ENCODE measurements at regions not wholly inside any gene's neighbourhood (a gene's known extent, or its start where the extent isn't known, plus 50 kb on each side); places are given as distances from the start of the nearest gene placed in this dataset.

GRCh38 chr16:59740858-59741257 is 1006.7 kb upstream of the GOT2 start:
- ChIA-PET POLR2A (ENCODE audit: partially characterized antibody) (no interaction called here), CTCF (ENCODE audit: partially characterized antibody) (no interaction called here)
- Histone ChIP-seq H3K36me3 (ENCODE audit: insufficient read depth, low read length) (no peaks in the 10 kb centered on the region), H3K27ac (ENCODE audit: low read depth, low read length) (no peak overlapping the region), H3K9me3 (ENCODE audit: control insufficient read depth in 1 of 2, low read length in 2 of 2) (no peaks in the 10 kb centered on the region), H3K4me1 (ENCODE audit: insufficient read depth, low read length) (no peaks in the 10 kb centered on the region), H3K4me3 (ENCODE audit: low read length in 2 of 2) (no peak overlapping the region), H3K27me3 (ENCODE audit: insufficient read depth, low read length) (no peaks in the 10 kb centered on the region)
- no peak for DNase-seq
- intact Hi-C loops (cut with micrococcal nuclease) = no loop called here
- Mint-ChIP-seq H3K4me1 (no peaks in the 10 kb centered on the region), H3K36me3 (no peaks in the 10 kb centered on the region), H3K4me3 (no peak overlapping the region), H3K27me3 (no peaks in the 10 kb centered on the region), H3K9me3 (peaks cover 2 to 40% (median 16%) of the 10 kb centered on the region in 8 donors), H3K27ac (no peak overlapping the region)

GRCh38 chr16:59737274-59737673 is 1003.2 kb upstream of the GOT2 start:
- H3K36me3 ChIP-seq (ENCODE audit: insufficient read depth, low read length) = no peaks in the 10 kb centered on the region
- H3K9me3 ChIP-seq (ENCODE audit: control insufficient read depth in 1 of 2, low read length in 2 of 2) = no peaks in the 10 kb centered on the region
- H3K27me3 Mint-ChIP-seq = no peaks in the 10 kb centered on the region
- H3K4me1 Mint-ChIP-seq = no peaks in the 10 kb centered on the region
- H3K4me3 Mint-ChIP-seq = no peak overlapping the region
- H3K27me3 ChIP-seq (ENCODE audit: insufficient read depth, low read length) = no peaks in the 10 kb centered on the region
- no peak overlapping the region for H3K27ac ChIP-seq (ENCODE audit: low read depth, low read length)
- H3K4me3 ChIP-seq (ENCODE audit: low read length in 2 of 2) = no peak overlapping the region
- no peak for DNase-seq
- H3K27ac Mint-ChIP-seq = no peak overlapping the region
- no peaks in the 10 kb centered on the region for H3K4me1 ChIP-seq (ENCODE audit: insufficient read depth, low read length)
- CTCF ChIA-PET (ENCODE audit: partially characterized antibody) = no interaction called here
- intact Hi-C loops (cut with micrococcal nuclease) = no loop called here
- POLR2A ChIA-PET (ENCODE audit: partially characterized antibody) = no interaction called here
- H3K36me3 Mint-ChIP-seq = no peaks in the 10 kb centered on the region
- peaks cover 2 to 26% (median 19%) of the 10 kb centered on the region in 8 donors for H3K9me3 Mint-ChIP-seq

- CTCF ChIA-PET (ENCODE audit: partially characterized antibody) = no interaction called here
- H3K27ac ChIP-seq (ENCODE audit: low read depth, low read length) = no peak overlapping the region
- intact Hi-C loops (cut with micrococcal nuclease) = no loop called here
- no peaks in the 10 kb centered on the region for H3K4me1 ChIP-seq (ENCODE audit: insufficient read depth, low read length)
- Mint-ChIP-seq H3K4me3 (no peak overlapping the region), H3K36me3 (no peaks in the 10 kb centered on the region), H3K4me1 (no peaks in the 10 kb centered on the region), H3K27me3 (no peaks in the 10 kb centered on the region), H3K27ac (no peak overlapping the region), H3K9me3 (peaks cover 4 to 35% (median 26%) of the 10 kb centered on the region in 8 donors)
- no peaks in the 10 kb centered on the region for H3K27me3 ChIP-seq (ENCODE audit: insufficient read depth, low read length)
- no peak overlapping the region for H3K4me3 ChIP-seq (ENCODE audit: low read length in 2 of 2)
- POLR2A ChIA-PET (ENCODE audit: partially characterized antibody) = no interaction called here
- DNase-seq = no peak
- H3K36me3 ChIP-seq (ENCODE audit: insufficient read depth, low read length) = no peaks in the 10 kb centered on the region
- no peaks in the 10 kb centered on the region for H3K9me3 ChIP-seq (ENCODE audit: control insufficient read depth in 1 of 2, low read length in 2 of 2)
These were observed 999.2 kb upstream of the GOT2 start for GRCh38 chr16:59733321-59733720.

GRCh38 chr16:59729613-59730012 is 995.5 kb upstream of the GOT2 start:
- Histone ChIP-seq H3K27me3 (ENCODE audit: insufficient read depth, low read length) (no peaks in the 10 kb centered on the region), H3K27ac (ENCODE audit: low read depth, low read length) (no peak overlapping the region), H3K4me3 (ENCODE audit: low read length in 2 of 2) (no peak overlapping the region), H3K36me3 (ENCODE audit: insufficient read depth, low read length) (no peaks in the 10 kb centered on the region), H3K9me3 (ENCODE audit: control insufficient read depth in 1 of 2, low read length in 2 of 2) (peaks cover 0 to 4% of the 10 kb centered on the region in 2 donors), H3K4me1 (ENCODE audit: insufficient read depth, low read length) (no peaks in the 10 kb centered on the region)
- no peak for DNase-seq
- ChIA-PET POLR2A (ENCODE audit: partially characterized antibody) (no interaction called here), CTCF (ENCODE audit: partially characterized antibody) (no interaction called here)
- Mint-ChIP-seq H3K4me1 (no peaks in the 10 kb centered on the region), H3K36me3 (no peaks in the 10 kb centered on the region), H3K27me3 (no peaks in the 10 kb centered on the region), H3K9me3 (peaks cover 6 to 38% (median 23%) of the 10 kb centered on the region in 8 donors), H3K4me3 (no peak overlapping the region), H3K27ac (no peak overlapping the region)
- intact Hi-C loops (cut with micrococcal nuclease) = no loop called here

GRCh38 chr16:59719121-59719520 is 985.0 kb upstream of the GOT2 start:
- H3K36me3 Mint-ChIP-seq = no peaks in the 10 kb centered on the region
- H3K27me3 ChIP-seq (ENCODE audit: insufficient read depth, low read length) = no peaks in the 10 kb centered on the region
- no peak overlapping the region for H3K4me3 ChIP-seq (ENCODE audit: low read length in 2 of 2)
- H3K27ac ChIP-seq (ENCODE audit: low read depth, low read length) = no peak overlapping the region
- no peak for DNase-seq
- intact Hi-C loops (cut with micrococcal nuclease) = no loop called here
- H3K36me3 ChIP-seq (ENCODE audit: insufficient read depth, low read length) = no peaks in the 10 kb centered on the region
- H3K4me1 ChIP-seq (ENCODE audit: insufficient read depth, low read length) = no peaks in the 10 kb centered on the region
- peaks cover 0 to 16% (median 4%) of the 10 kb centered on the region in 8 donors for H3K9me3 Mint-ChIP-seq
- no peaks in the 10 kb centered on the region for H3K4me1 Mint-ChIP-seq
- H3K9me3 ChIP-seq (ENCODE audit: control insufficient read depth in 1 of 2, low read length in 2 of 2) = no peaks in the 10 kb centered on the region
- H3K27ac Mint-ChIP-seq = no peak overlapping the region
- H3K4me3 Mint-ChIP-seq = no peak overlapping the region
- CTCF ChIA-PET (ENCODE audit: partially characterized antibody) = no interaction called here
- POLR2A ChIA-PET (ENCODE audit: partially characterized antibody) = no interaction called here
- H3K27me3 Mint-ChIP-seq = no peaks in the 10 kb centered on the region

- POLR2A ChIA-PET (ENCODE audit: partially characterized antibody) = no interaction called here
- intact Hi-C loops (cut with micrococcal nuclease) = no loop called here
- Mint-ChIP-seq H3K4me1 (no peaks in the 10 kb centered on the region), H3K4me3 (no peak overlapping the region), H3K27me3 (no peaks in the 10 kb centered on the region), H3K9me3 (peaks cover 0 to 27% (median 12%) of the 10 kb centered on the region in 8 donors), H3K27ac (no peak overlapping the region), H3K36me3 (no peaks in the 10 kb centered on the region)
- CTCF ChIA-PET (ENCODE audit: partially characterized antibody) = no interaction called here
- no peak for DNase-seq
- no peaks in the 10 kb centered on the region for H3K9me3 ChIP-seq (ENCODE audit: control insufficient read depth in 1 of 2, low read length in 2 of 2)
- no peaks in the 10 kb centered on the region for H3K27me3 ChIP-seq (ENCODE audit: insufficient read depth, low read length)
- no peak overlapping the region for H3K27ac ChIP-seq (ENCODE audit: low read depth, low read length)
- H3K4me1 ChIP-seq (ENCODE audit: insufficient read depth, low read length) = no peaks in the 10 kb centered on the region
- H3K36me3 ChIP-seq (ENCODE audit: insufficient read depth, low read length) = no peaks in the 10 kb centered on the region
- H3K4me3 ChIP-seq (ENCODE audit: low read length in 2 of 2) = no peak overlapping the region
These were observed 973.5 kb upstream of the GOT2 start for GRCh38 chr16:59707436-59708226.

- Histone ChIP-seq H3K4me3 (ENCODE audit: low read length in 2 of 2) (no peak overlapping the region), H3K9me3 (ENCODE audit: control insufficient read depth in 1 of 2, low read length in 2 of 2) (peaks cover 0 to 5% of the 10 kb centered on the region in 2 donors), H3K27me3 (ENCODE audit: insufficient read depth, low read length) (no peaks in the 10 kb centered on the region), H3K27ac (ENCODE audit: low read depth, low read length) (no peak overlapping the region), H3K4me1 (ENCODE audit: insufficient read depth, low read length) (no peaks in the 10 kb centered on the region), H3K36me3 (ENCODE audit: insufficient read depth, low read length) (no peaks in the 10 kb centered on the region)
- Mint-ChIP-seq H3K4me3 (no peak overlapping the region), H3K36me3 (no peaks in the 10 kb centered on the region), H3K4me1 (no peaks in the 10 kb centered on the region), H3K9me3 (peaks cover 2 to 23% (median 10%) of the 10 kb centered on the region in 8 donors), H3K27me3 (no peaks in the 10 kb centered on the region), H3K27ac (no peak overlapping the region)
- intact Hi-C loops (cut with micrococcal nuclease) = no loop called here
- CTCF ChIA-PET (ENCODE audit: partially characterized antibody) = no interaction called here
- POLR2A ChIA-PET (ENCODE audit: partially characterized antibody) = no interaction called here
- no peak for DNase-seq
These were observed 968.1 kb upstream of the GOT2 start for GRCh38 chr16:59701963-59702930.

All from CD4-positive, alpha-beta memory T cell (primary cell).